KMS-11 (cell line): ENCODE measurements at regions not wholly inside any gene's neighbourhood (a gene's known extent, or its start where the extent isn't known, plus 50 kb on each side); places are given as distances from the start of the nearest gene placed in this dataset.

Source experiments
- H2AFZ ChIP-seq: fragments of 200-600 bp; sonication (generic); 2 replicates; pipeline ENCODE4 v1.6.1; 2016; ENCODE audit warnings: antibody characterized with exemption, mixed run types, low read depth
- H3K27ac ChIP-seq: fragments of 200-600 bp; sonication (generic); 2 replicates; pipeline ENCODE4 v1.6.1; 2016; ENCODE audit warnings: mild to moderate bottlenecking, mixed run types
- H3K27me3 ChIP-seq: fragments of 200-600 bp; sonication (generic); 2 replicates; pipeline ENCODE4 v1.6.1; 2017; ENCODE audit warnings: mild to moderate bottlenecking, low read depth, mixed run types, moderate library complexity; ENCODE audit not compliant: insufficient read depth
- H3K36me3 ChIP-seq: fragments of 200-600 bp; sonication (generic); 2 replicates; pipeline ENCODE4 v1.6.1; 2017; ENCODE audit warnings: mild to moderate bottlenecking, mixed run types; ENCODE audit not compliant: insufficient read depth
- H3K4me1 ChIP-seq: fragments of 200-600 bp; sonication (generic); 2 replicates; pipeline ENCODE4 v1.6.1; 2016; ENCODE audit warnings: mild to moderate bottlenecking, low read depth, mixed run types; ENCODE audit not compliant: poor library complexity, severe bottlenecking
- H3K4me2 ChIP-seq: fragments of 200-600 bp; sonication (generic); 2 replicates; pipeline ENCODE4 v1.7.0; 2016; ENCODE audit warnings: mild to moderate bottlenecking, mixed run types
- H3K4me3 ChIP-seq: fragments of 200-600 bp; sonication (generic); IDR thresholded peaks from 2 replicates; pipeline ENCODE4 v1.6.1; 2017; ENCODE audit warnings: low read depth, low read length, mixed read lengths; ENCODE audit not compliant: insufficient read depth
- H3K79me2 ChIP-seq: fragments of 200-600 bp; sonication (generic); 2 replicates; pipeline ENCODE4 v1.6.1; 2016; ENCODE audit warnings: low read depth, mixed run types; ENCODE audit not compliant: insufficient read depth
- H3K9ac ChIP-seq: fragments of 200-600 bp; sonication (generic); 2 replicates; pipeline ENCODE4 v1.6.1; 2016; ENCODE audit warnings: mild to moderate bottlenecking, mixed run types
- H4K20me1 ChIP-seq: fragments of 200-600 bp; sonication (generic); 2 replicates; pipeline ENCODE4 v1.6.1; 2016; ENCODE audit warnings: mild to moderate bottlenecking, mixed run types; ENCODE audit not compliant: insufficient read depth
- CTCF ChIP-seq: fragments of 200-600 bp; sonication (generic); conservative IDR thresholded peaks from 2 replicates; pipeline ENCODE4 v1.6.1; 2017; ENCODE audit warnings: low read depth, mild to moderate bottlenecking, antibody characterized with exemption, low read length, moderate library complexity, mixed read lengths

- Histone ChIP-seq H3K27me3 (no peaks in the 10 kb centered on the region), H3K4me1 (no peaks in the 10 kb centered on the region), H2AFZ (no peak overlapping the region), H3K9ac (no peak overlapping the region), H3K4me2 (no peak overlapping the region), H3K79me2 (no peaks in the 10 kb centered on the region), H3K36me3 (no peaks in the 10 kb centered on the region), H3K4me3 (no peak overlapping the region), H3K27ac (no peak overlapping the region), H4K20me1 (no peaks in the 10 kb centered on the region)
- no peak for TF ChIP-seq CTCF
Measured at GRCh38 chr6:112468359-112468758, 121.2 kb downstream of the RFPL4B start.

DNA sequence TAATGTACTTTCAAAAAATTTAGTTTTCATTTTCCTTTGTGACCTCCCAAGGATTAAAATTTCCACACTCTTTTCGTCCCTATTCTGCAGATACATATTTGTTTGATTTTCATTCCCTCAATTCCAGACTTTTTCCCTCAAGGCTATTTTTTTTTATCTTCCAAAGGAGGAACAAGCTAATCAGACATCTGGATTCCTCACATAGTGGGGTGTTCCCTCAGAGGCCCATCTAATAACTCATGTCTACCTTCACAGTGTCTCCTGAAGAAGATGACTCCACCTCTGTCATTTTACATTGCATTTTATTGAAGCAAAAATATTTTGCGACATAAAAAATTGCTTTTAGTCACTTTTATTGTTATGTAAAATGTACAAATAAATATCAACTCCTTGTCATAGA lies 122.2 kb downstream of the RFPL4B start:
- H3K27ac ChIP-seq = no peak overlapping the region
- H3K9ac ChIP-seq = no peak overlapping the region
- no peak for TF ChIP-seq CTCF
- no peak overlapping the region for H3K4me2 ChIP-seq
- H2AFZ ChIP-seq = no peak overlapping the region
- no peaks in the 10 kb centered on the region for H3K36me3 ChIP-seq
- H3K27me3 ChIP-seq = no peaks in the 10 kb centered on the region
- H3K4me3 ChIP-seq = no peak overlapping the region
- no peaks in the 10 kb centered on the region for H4K20me1 ChIP-seq
- H3K79me2 ChIP-seq = no peaks in the 10 kb centered on the region
- H3K4me1 ChIP-seq = no peaks in the 10 kb centered on the region

- Histone ChIP-seq H3K4me1 (no peaks in the 10 kb centered on the region), H3K27ac (no peak overlapping the region), H3K79me2 (no peaks in the 10 kb centered on the region), H3K4me3 (no peak overlapping the region), H3K4me2 (no peak overlapping the region), H3K9ac (no peak overlapping the region), H3K36me3 (no peaks in the 10 kb centered on the region), H3K27me3 (no peaks in the 10 kb centered on the region), H4K20me1 (no peaks in the 10 kb centered on the region), H2AFZ (no peak overlapping the region)
- TF ChIP-seq CTCF = no peak
Measured at GRCh38 chr6:112470376-112470775, 123.2 kb downstream of the RFPL4B start.

GRCh38 chr6:112470950-112471349 lies 123.8 kb downstream of the RFPL4B start:
- no peaks in the 10 kb centered on the region for H3K27me3 ChIP-seq
- H2AFZ ChIP-seq = no peak overlapping the region
- H3K79me2 ChIP-seq = no peaks in the 10 kb centered on the region
- no peaks in the 10 kb centered on the region for H3K36me3 ChIP-seq
- no peak overlapping the region for H3K4me3 ChIP-seq
- no peak for TF ChIP-seq CTCF
- H3K4me2 ChIP-seq = no peak overlapping the region
- H3K4me1 ChIP-seq = no peaks in the 10 kb centered on the region
- H4K20me1 ChIP-seq = no peaks in the 10 kb centered on the region
- no peak overlapping the region for H3K27ac ChIP-seq
- no peak overlapping the region for H3K9ac ChIP-seq

GRCh38 chr6:112475083-112475482 lies 128.0 kb downstream of the RFPL4B start:
- H3K79me2 ChIP-seq = no peaks in the 10 kb centered on the region
- H3K4me1 ChIP-seq = no peaks in the 10 kb centered on the region
- no peak overlapping the region for H2AFZ ChIP-seq
- no peaks in the 10 kb centered on the region for H3K27me3 ChIP-seq
- H3K4me3 ChIP-seq = no peak overlapping the region
- H3K9ac ChIP-seq = no peak overlapping the region
- no peak for TF ChIP-seq CTCF
- no peak overlapping the region for H3K4me2 ChIP-seq
- no peaks in the 10 kb centered on the region for H3K36me3 ChIP-seq
- H4K20me1 ChIP-seq = no peaks in the 10 kb centered on the region
- no peak overlapping the region for H3K27ac ChIP-seq
